ENCODE measurements at regions not wholly inside any gene's neighbourhood (a gene's known extent, or its start where the extent isn't known, plus 50 kb on each side); places are given as distances from the start of the nearest gene placed in this dataset.

DNA sequence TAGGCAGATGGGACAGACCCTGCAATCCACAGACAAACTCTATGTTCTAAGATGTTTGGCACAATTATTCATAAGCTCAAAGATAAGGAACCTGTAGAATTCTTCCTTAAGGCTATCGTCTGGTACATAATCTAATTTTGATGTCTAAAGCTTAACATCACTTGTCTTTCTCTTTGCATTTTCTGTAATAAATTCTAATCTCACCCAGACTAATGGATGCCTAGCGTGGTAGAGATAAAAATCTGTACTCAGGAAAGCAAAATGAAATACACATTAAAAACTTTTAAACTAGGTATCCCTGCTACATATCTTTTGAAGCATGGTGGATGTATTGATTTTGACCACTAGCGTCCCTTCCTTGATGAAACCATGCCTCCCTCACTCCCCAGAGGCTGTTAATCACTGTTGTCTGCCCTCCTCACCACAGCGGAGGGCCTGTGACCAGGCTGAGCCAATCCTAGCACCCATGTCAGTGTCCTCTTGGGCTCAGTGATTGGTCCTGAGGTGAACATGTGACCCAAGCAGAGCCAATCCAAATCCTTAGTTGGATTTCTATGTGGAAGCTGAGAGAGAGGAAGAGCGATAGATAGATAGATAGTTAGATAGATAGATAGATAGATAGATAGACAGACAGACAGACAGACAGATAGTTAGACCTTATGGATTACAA is 82.2 kb upstream of the GRK3 start:
- no peak for TF ChIP-seq CTCF (IDR thresholded peaks at IDR 0.05; ENCODE audit: control extremely low read depth in 1 of 3, insufficient read depth in 1 of 3, low read depth in 1 of 3, low read length in 3 of 3)
- TF ChIP-seq POLR2A (IDR thresholded peaks at IDR 0.05; ENCODE audit: control extremely low read depth in 1 of 2, low read depth in 2 of 2, low read length in 2 of 2): no peak
- no peak for TF ChIP-seq SP4 (IDR thresholded peaks at IDR 0.05; ENCODE audit: low read length)
- no peak for TF ChIP-seq TBP (IDR thresholded peaks at IDR 0.05; ENCODE audit: low read depth, low read length)
- no peak for TF ChIP-seq CBX8 (IDR thresholded peaks at IDR 0.05; ENCODE audit: borderline replicate concordance, low read depth, low read length)
- no peak for TF ChIP-seq MAFK (IDR thresholded peaks at IDR 0.05; ENCODE audit: low read depth, low read length)
- TF ChIP-seq YY1 (IDR thresholded peaks at IDR 0.05; ENCODE audit: low read depth, low read length): no peak
- TF ChIP-seq KDM1A (IDR thresholded peaks at IDR 0.05; ENCODE audit: borderline replicate concordance, low read length): no peak
- no peak for TF ChIP-seq GABPA (IDR thresholded peaks at IDR 0.05; ENCODE audit: borderline replicate concordance, insufficient read depth, low read length)

Measured in H1 (cell line).